Endothelial cell of umbilical vein (primary cell): ENCODE measurements at regions not wholly inside any gene's neighbourhood (a gene's known extent, or its start where the extent isn't known, plus 50 kb on each side); places are given as distances from the start of the nearest gene placed in this dataset.

Experiments used
- BruUV-seq: library from RNA; stranded (reverse); fragments of 400-500 nt; replicated peaks from 2 replicates; lab custom pipeline; 2021; lab: Mats Ljungman, UMichigan
- CTCF ChIA-PET: fragments of 300-600, 350-600 bp; sonication (Branson Sonifier 250); formaldehyde crosslinking; loops from one replicate; lab custom pipeline; 2021; ENCODE audit warnings: antibody characterized with exemption, inconsistent platforms; lab: Charles Lee
- POLR2A ChIA-PET: fragments of 300-600, 350-600 bp; sonication (Branson Sonifier 250); formaldehyde crosslinking; loops from one replicate; lab custom pipeline; 2021; ENCODE audit warnings: antibody characterized with exemption, inconsistent platforms; lab: Charles Lee
- DNase-seq: peaks from one replicate; pipeline ENCODE4 v3.0.0-alpha.2; 2011; ENCODE audit warnings: low read depth, low spot score
- FAIRE-seq: peaks from 2 replicates; lab custom pipeline; 2011; peaks lifted over from hg19 to GRCh38; lab: Jason Lieb, UNC
- H2AFZ ChIP-seq: 2 replicates; pipeline ENCODE4 v1.6.0; 2012; ENCODE audit warnings: low read depth, low read length, control low read depth, inconsistent platforms
- H3K27ac ChIP-seq: 2 replicates; pipeline ENCODE4 v1.5.1; 2011; ENCODE audit warnings: low read depth, mild to moderate bottlenecking, control low read depth, low read length, moderate library complexity; ENCODE audit not compliant: insufficient read depth
- H3K27me3 ChIP-seq, 2 experiments: 2 replicates each; pipeline versions ENCODE4 v1.6.0 to v1.6.1; 2011; ENCODE audit warnings: low read length in 2 of 2, mixed read lengths in 1 of 2; ENCODE audit not compliant: control insufficient read depth in 2 of 2, insufficient read depth in 2 of 2
- H3K36me3 ChIP-seq, 2 experiments: 2 replicates in 1 of 2; 3 replicates in 1 of 2; pipeline ENCODE4 v1.5.1; 2011; ENCODE audit warnings: low read length in 2 of 2, mild to moderate bottlenecking in 1 of 2, moderate library complexity in 1 of 2; ENCODE audit not compliant: control insufficient read depth in 2 of 2, insufficient read depth in 2 of 2; ENCODE audit errors: extremely low read depth in 1 of 2
- H3K4me1 ChIP-seq: 3 replicates; pipeline ENCODE4 v1.5.1; 2011; ENCODE audit warnings: mild to moderate bottlenecking, low read length; ENCODE audit not compliant: control insufficient read depth, insufficient read depth; ENCODE audit errors: extremely low read depth
- H3K4me2 ChIP-seq: 2 replicates; pipeline ENCODE4 v1.6.1; 2011; ENCODE audit warnings: low read length, control low read depth, mixed read lengths; ENCODE audit not compliant: insufficient read depth
- H3K4me3 ChIP-seq, 3 experiments: fragments of 200-600 bp in 1 of 3; sonication (generic), shearing (Covaris generic) in 1 of 3; replicated peaks in 1 of 3; 2 replicates each; pipeline ENCODE4 v1.5.1; 2011 to 2016; ENCODE audit warnings: control low read depth in 3 of 3, low read length in 3 of 3, mild to moderate bottlenecking in 2 of 3, inconsistent platforms in 1 of 3, low read depth in 1 of 3, moderate library complexity in 1 of 3; ENCODE audit not compliant: insufficient read depth in 1 of 3
- H3K79me2 ChIP-seq: 2 replicates; pipeline ENCODE4 v1.6.0; 2012; ENCODE audit warnings: low read length, inconsistent platforms; ENCODE audit not compliant: control insufficient read depth, insufficient read depth
- H3K9ac ChIP-seq: replicated peaks from 2 replicates; pipeline ENCODE3; 2011; ENCODE audit warnings: low read length, control low read depth; ENCODE audit not compliant: insufficient read depth; ENCODE audit errors: extremely low read depth
- H3K9me1 ChIP-seq: replicated peaks from 3 replicates; pipeline ENCODE4 v1.6.0; 2011; ENCODE audit warnings: mild to moderate bottlenecking, low read length; ENCODE audit not compliant: control insufficient read depth, insufficient read depth; ENCODE audit errors: extremely low read depth
- H3K9me3 ChIP-seq: replicated peaks from 2 replicates; pipeline ENCODE4 v1.5.1; 2012; ENCODE audit warnings: low read length, inconsistent platforms; ENCODE audit not compliant: control insufficient read depth, insufficient read depth
- H4K20me1 ChIP-seq: replicated peaks from 2 replicates; pipeline ENCODE3; 2011; ENCODE audit warnings: mild to moderate bottlenecking, low read length; ENCODE audit not compliant: control insufficient read depth, insufficient read depth; ENCODE audit errors: extremely low read depth
- EZH2 ChIP-seq: IDR thresholded peaks from 2 replicates; pipeline ENCODE4 v1.6.1; 2012; ENCODE audit warnings: borderline replicate concordance, low read depth, mild to moderate bottlenecking, moderate library complexity, low read length, inconsistent platforms; ENCODE audit not compliant: severe bottlenecking
- FOS ChIP-seq: IDR thresholded peaks from 2 replicates; pipeline ENCODE4 v1.6.1; 2011; ENCODE audit warnings: mild to moderate bottlenecking, low read length, moderate library complexity, borderline replicate concordance; ENCODE audit not compliant: insufficient read depth
- GATA2 ChIP-seq: IDR thresholded peaks from 2 replicates; pipeline ENCODE4 v1.7.0; 2011; ENCODE audit warnings: low read depth, mild to moderate bottlenecking, moderate library complexity, mixed read lengths, low read length; ENCODE audit not compliant: insufficient read length, insufficient read depth
- JUN ChIP-seq: IDR thresholded peaks from 2 replicates; pipeline ENCODE4 v1.6.1; 2011; ENCODE audit warnings: borderline replicate concordance, low read depth; ENCODE audit not compliant: insufficient read length, insufficient read depth
- MYC ChIP-seq: IDR thresholded peaks from one replicate; pipeline ENCODE4 v1.6.1; 2011; ENCODE audit warnings: mild to moderate bottlenecking, low read depth, low read length
- POLR2A ChIP-seq: IDR thresholded peaks from 2 replicates; pipeline ENCODE4 v1.6.1; 2012; ENCODE audit warnings: low read depth, mild to moderate bottlenecking, control low read depth, low read length
- POLR2AphosphoS5 ChIP-seq: IDR thresholded peaks from 2 replicates; pipeline ENCODE4 v1.6.1; 2012; ENCODE audit warnings: low read depth, mild to moderate bottlenecking, control low read depth, low read length, moderate library complexity; ENCODE audit not compliant: insufficient read depth
- dilution Hi-C: fragments of 300-500 bp; cut with MboI; formaldehyde crosslinking; loops from one replicate; pipeline ENCODE4 v1.15.0; 2019; ENCODE audit warnings: low sequenced_read_pairs; ENCODE audit not compliant: extremely low pct_ligation_motif_present
- intact Hi-C: fragments of 100-400 bp; cut with micrococcal nuclease; formaldehyde crosslinking; loops from one replicate; pipeline ENCODE4 v1.10.0; 2022
- TF ChIP-seq, protein P1 (sequence below): IDR thresholded peaks from 2 replicates; pipeline ENCODE4 v1.6.1; 2011; ENCODE audit not compliant: insufficient read depth, insufficient read length
- TF ChIP-seq, protein P2 (sequence below), 2 donors: IDR thresholded peaks; 1 replicate in 1 of 2; 2 replicates in 1 of 2; pipeline ENCODE4 v1.5.1; 2011; ENCODE audit warnings: low read length in 2 of 2, mild to moderate bottlenecking in 2 of 2, moderate library complexity in 2 of 2, control low read depth in 1 of 2, inconsistent platforms in 1 of 2, low read depth in 1 of 2; ENCODE audit not compliant: insufficient read depth in 1 of 2; ENCODE audit errors: extremely low read depth in 1 of 2

DNA sequence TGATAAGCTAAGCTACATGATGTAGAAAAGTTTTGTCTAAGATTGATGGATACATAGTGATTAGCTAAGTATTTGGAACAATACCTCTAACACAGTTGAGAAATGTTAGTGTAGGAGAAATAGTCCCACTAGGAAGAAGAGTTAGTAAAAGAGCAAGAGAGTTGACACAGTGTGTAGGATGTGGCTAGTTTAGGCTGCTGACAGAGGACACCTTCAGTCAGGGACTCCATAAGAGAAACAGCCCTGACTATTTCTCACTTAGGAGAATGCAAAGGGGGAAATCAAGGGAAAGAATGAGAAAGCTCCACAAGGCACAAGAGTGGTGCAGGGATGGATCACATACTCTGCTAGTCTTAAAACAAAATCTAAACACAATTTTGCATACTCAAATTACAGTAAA lies 613.7 kb downstream of the SLC16A7 start:
- Histone ChIP-seq H4K20me1 (no peaks in the 10 kb centered on the region), H3K4me3 (no peak overlapping the region), H3K27ac (no peak overlapping the region), H3K27me3 (no peaks in the 10 kb centered on the region), H3K36me3 (no peaks in the 10 kb centered on the region), H3K9me3 (no peaks in the 10 kb centered on the region), H3K9ac (no peak overlapping the region), H3K79me2 (no peaks in the 10 kb centered on the region), H3K4me2 (no peak overlapping the region), H3K9me1 (no peaks in the 10 kb centered on the region), H3K4me1 (no peaks in the 10 kb centered on the region), H2AFZ (no peak overlapping the region)
- BruUV-seq: no TSS peak
- CTCF ChIA-PET: no interaction called here
- TF ChIP-seq POLR2A (no peak), JUN (no peak), MYC (no peak), GATA2 (no peak), FOS (no peak), POLR2AphosphoS5 (no peak), EZH2 (no peak)
- TF ChIP-seq, protein P1, sequence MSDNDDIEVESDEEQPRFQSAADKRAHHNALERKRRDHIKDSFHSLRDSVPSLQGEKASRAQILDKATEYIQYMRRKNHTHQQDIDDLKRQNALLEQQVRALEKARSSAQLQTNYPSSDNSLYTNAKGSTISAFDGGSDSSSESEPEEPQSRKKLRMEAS: no peak
- TF ChIP-seq, protein P2, sequence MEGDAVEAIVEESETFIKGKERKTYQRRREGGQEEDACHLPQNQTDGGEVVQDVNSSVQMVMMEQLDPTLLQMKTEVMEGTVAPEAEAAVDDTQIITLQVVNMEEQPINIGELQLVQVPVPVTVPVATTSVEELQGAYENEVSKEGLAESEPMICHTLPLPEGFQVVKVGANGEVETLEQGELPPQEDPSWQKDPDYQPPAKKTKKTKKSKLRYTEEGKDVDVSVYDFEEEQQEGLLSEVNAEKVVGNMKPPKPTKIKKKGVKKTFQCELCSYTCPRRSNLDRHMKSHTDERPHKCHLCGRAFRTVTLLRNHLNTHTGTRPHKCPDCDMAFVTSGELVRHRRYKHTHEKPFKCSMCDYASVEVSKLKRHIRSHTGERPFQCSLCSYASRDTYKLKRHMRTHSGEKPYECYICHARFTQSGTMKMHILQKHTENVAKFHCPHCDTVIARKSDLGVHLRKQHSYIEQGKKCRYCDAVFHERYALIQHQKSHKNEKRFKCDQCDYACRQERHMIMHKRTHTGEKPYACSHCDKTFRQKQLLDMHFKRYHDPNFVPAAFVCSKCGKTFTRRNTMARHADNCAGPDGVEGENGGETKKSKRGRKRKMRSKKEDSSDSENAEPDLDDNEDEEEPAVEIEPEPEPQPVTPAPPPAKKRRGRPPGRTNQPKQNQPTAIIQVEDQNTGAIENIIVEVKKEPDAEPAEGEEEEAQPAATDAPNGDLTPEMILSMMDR (IDR thresholded peaks at IDR 0.05; ENCODE audit: extremely low read depth in 1 of 2, insufficient read depth in 1 of 2, low read depth in 1 of 2, low read length in 2 of 2): no peak
- POLR2A ChIA-PET: no interaction called here
- FAIRE-seq (no peak), DNase-seq (no peak)
- dilution Hi-C loops: no loop called here
- intact Hi-C loops: no loop called here
